H1 (cell line): ENCODE measurements at regions not wholly inside any gene's neighbourhood (a gene's known extent, or its start where the extent isn't known, plus 50 kb on each side); places are given as distances from the start of the nearest gene placed in this dataset.

ENCODE experiments used
- CTCF ChIA-PET: fragments of 300-600 bp; sonication (Branson Sonifier 250); formaldehyde crosslinking; loops from one replicate; lab custom pipeline; 2021; ENCODE audit not compliant: partially characterized antibody; lab: Charles Lee
- POLR2A ChIA-PET: fragments of 300-600 bp; sonication (Branson Sonifier 250); formaldehyde crosslinking; loops from one replicate; lab custom pipeline; 2021; ENCODE audit warnings: inconsistent platforms; ENCODE audit not compliant: partially characterized antibody; lab: Charles Lee
- DNase-seq, 2 experiments: peaks; one replicate each; pipeline versions ENCODE4 v3.0.0 to v3.0.0-alpha.2; 2010 to 2022; ENCODE audit warnings: low spot score in 2 of 2, low read depth in 1 of 2, mixed read lengths in 1 of 2
- FAIRE-seq: peaks from 2 replicates; lab custom pipeline; 2011; peaks lifted over from hg19 to GRCh38; lab: Jason Lieb, UNC
- H2AFZ ChIP-seq: 2 replicates; pipeline ENCODE4 v1.8.1; 2012; ENCODE audit warnings: low read length, inconsistent platforms
- H2AK5ac ChIP-seq: 2 replicates; pipeline ENCODE4 v1.6.1; 2013; ENCODE audit warnings: low read depth, low read length
- H2BK120ac ChIP-seq: replicated peaks from 2 replicates; pipeline ENCODE3; 2013; ENCODE audit warnings: low read depth, low read length, inconsistent platforms
- H2BK12ac ChIP-seq: 2 replicates; pipeline ENCODE4 v1.6.1; 2013; ENCODE audit warnings: low read depth, low read length
- H2BK15ac ChIP-seq: 2 replicates; pipeline ENCODE4 v1.6.1; 2013; ENCODE audit warnings: low read length
- H2BK20ac ChIP-seq: 2 replicates; pipeline ENCODE4 v1.6.1; 2013; ENCODE audit warnings: low read length
- H2BK5ac ChIP-seq: 2 replicates; pipeline ENCODE4 v1.6.1; 2013; ENCODE audit warnings: low read depth, low read length
- H3K14ac ChIP-seq: 2 replicates; pipeline ENCODE4 v1.6.1; 2013; ENCODE audit warnings: inconsistent platforms; ENCODE audit not compliant: insufficient read length
- H3K18ac ChIP-seq: 2 replicates; pipeline ENCODE4 v1.6.1; 2013; ENCODE audit warnings: low read length; ENCODE audit errors: extremely low read depth
- H3K23ac ChIP-seq: 2 replicates; pipeline ENCODE4 v1.6.1; 2013; ENCODE audit warnings: inconsistent platforms; ENCODE audit not compliant: insufficient read length
- H3K23me2 ChIP-seq: 2 replicates; pipeline ENCODE4 v1.6.1; 2013; ENCODE audit warnings: low read depth, low read length
- H3K27ac ChIP-seq: 2 replicates; pipeline ENCODE4 v1.6.1; 2011; ENCODE audit warnings: low read depth, low read length, inconsistent platforms
- H3K27me3 ChIP-seq, 4 experiments: replicated peaks in 1 of 4; 1 replicate in 1 of 4; 2 replicates in 3 of 4; pipeline versions ENCODE4 v1.6.1 to v1.8.1; 2011 to 2013; ENCODE audit warnings: low read length in 3 of 4, mild to moderate bottlenecking in 3 of 4, inconsistent platforms in 2 of 4, mixed read lengths in 2 of 4, moderate library complexity in 1 of 4; ENCODE audit not compliant: control insufficient read depth in 3 of 4, insufficient read depth in 3 of 4; ENCODE audit errors: extremely low read depth in 1 of 4
- H3K36me3 ChIP-seq, 4 experiments: 2 replicates each; pipeline versions ENCODE4 v1.6.1 to v1.8.1; 2011 to 2013; ENCODE audit warnings: mild to moderate bottlenecking in 4 of 4, low read length in 3 of 4, moderate library complexity in 2 of 4, control low read depth in 1 of 4, inconsistent platforms in 1 of 4; ENCODE audit not compliant: insufficient read depth in 4 of 4, control insufficient read depth in 2 of 4
- H3K4ac ChIP-seq: replicated peaks from 2 replicates; pipeline ENCODE3; 2013; ENCODE audit warnings: low read length, low read depth, mixed read lengths, inconsistent platforms; ENCODE audit not compliant: insufficient read length
- H3K4me1 ChIP-seq, 4 experiments: replicated peaks in 1 of 4; 1 replicate in 1 of 4; 2 replicates in 3 of 4; pipeline versions ENCODE4 v1.6.1 to v1.8.1; 2011 to 2013; ENCODE audit warnings: low read length in 3 of 4, inconsistent platforms in 2 of 4, mixed read lengths in 1 of 4; ENCODE audit not compliant: insufficient read depth in 4 of 4, control insufficient read depth in 3 of 4
- H3K4me2 ChIP-seq, 2 experiments: 2 replicates each; pipeline versions ENCODE4 v1.6.1 to v1.8.1; 2011 to 2013; ENCODE audit warnings: low read depth in 2 of 2, low read length in 2 of 2, control low read depth in 1 of 2, inconsistent platforms in 1 of 2, mild to moderate bottlenecking in 1 of 2; ENCODE audit not compliant: insufficient read depth in 1 of 2
- H3K4me3 ChIP-seq, 4 experiments: fragments of 200-600, 300-600 bp in 1 of 4; sonication (generic), shearing (Covaris generic), sonication (Bioruptor Twin) in 1 of 4; 2 replicates each; pipeline versions ENCODE4 v1.5.1 to v1.8.1; 2011 to 2016; ENCODE audit warnings: low read length in 4 of 4, low read depth in 3 of 4, control low read depth in 2 of 4, inconsistent platforms in 2 of 4, mild to moderate bottlenecking in 2 of 4, mixed read lengths in 1 of 4, moderate library complexity in 1 of 4; ENCODE audit not compliant: insufficient read depth in 2 of 4; ENCODE audit errors: extremely low read depth in 1 of 4
- H3K56ac ChIP-seq: replicated peaks from 2 replicates; pipeline ENCODE3; 2013; ENCODE audit warnings: low read depth, mild to moderate bottlenecking, mixed read lengths, low read length, inconsistent platforms; ENCODE audit not compliant: insufficient read length
- H3K79me1 ChIP-seq: 2 replicates; pipeline ENCODE4 v1.6.1; 2013; ENCODE audit warnings: low read depth, low read length, control low read depth
- H3K79me2 ChIP-seq, 2 experiments: 2 replicates each; pipeline versions ENCODE4 v1.6.1 to v1.8.1; 2012 to 2013; ENCODE audit warnings: low read length in 2 of 2, mild to moderate bottlenecking in 2 of 2, inconsistent platforms in 1 of 2; ENCODE audit not compliant: insufficient read depth in 2 of 2, control insufficient read depth in 1 of 2
- H3K9ac ChIP-seq, 4 experiments: replicated peaks in 1 of 4; 1 replicate in 1 of 4; 2 replicates in 3 of 4; pipeline versions ENCODE4 v1.6.1 to v1.8.1; 2011 to 2013; ENCODE audit warnings: low read depth in 3 of 4, low read length in 3 of 4, control low read depth in 2 of 4, mild to moderate bottlenecking in 2 of 4, moderate library complexity in 2 of 4, inconsistent platforms in 1 of 4; ENCODE audit errors: extremely low read depth in 1 of 4
- H3K9me3 ChIP-seq, 2 experiments: 2 replicates each; pipeline versions ENCODE4 v1.6.1 to v1.8.1; 2012 to 2013; ENCODE audit warnings: mild to moderate bottlenecking in 2 of 2, moderate library complexity in 2 of 2, control low read depth in 1 of 2, inconsistent platforms in 1 of 2, low read depth in 1 of 2, low read length in 1 of 2, mixed read lengths in 1 of 2; ENCODE audit not compliant: insufficient read depth in 2 of 2
- H4K20me1 ChIP-seq, 2 experiments: replicated peaks in 1 of 2; 2 replicates each; pipeline versions ENCODE3 to v1.8.1; 2011 to 2013; ENCODE audit warnings: inconsistent platforms in 2 of 2, low read length in 2 of 2, mild to moderate bottlenecking in 1 of 2; ENCODE audit not compliant: insufficient read depth in 2 of 2, control insufficient read depth in 1 of 2
- H4K5ac ChIP-seq: 2 replicates; pipeline ENCODE4 v1.6.1; 2013; ENCODE audit warnings: low read length, low read depth, mixed read lengths, inconsistent platforms; ENCODE audit not compliant: insufficient read length
- H4K8ac ChIP-seq: 2 replicates; pipeline ENCODE4 v1.8.0; 2013; ENCODE audit warnings: mild to moderate bottlenecking, moderate library complexity, low read length, inconsistent platforms; ENCODE audit not compliant: insufficient read depth; ENCODE audit errors: extremely low read depth
- H4K91ac ChIP-seq: replicated peaks from 2 replicates; pipeline ENCODE3; 2013; ENCODE audit warnings: low read length, mixed read lengths, inconsistent platforms; ENCODE audit not compliant: insufficient read length
- ATF3 ChIP-seq: IDR thresholded peaks from 2 replicates; pipeline ENCODE4 v1.6.1; 2011; ENCODE audit warnings: low read depth, mild to moderate bottlenecking, low read length; ENCODE audit not compliant: insufficient read depth
- CBX8 ChIP-seq: fragments of 300-800, 300-1000 bp; sonication (generic); IDR thresholded peaks from 2 replicates; pipeline ENCODE4 v1.7.1; 2016; ENCODE audit warnings: low read depth, low read length, borderline replicate concordance
- RFX5 ChIP-seq: IDR thresholded peaks from 2 replicates; pipeline ENCODE4 v1.6.1; 2011; ENCODE audit warnings: low read depth, low read length, improper control_type of control experiment, borderline replicate concordance
- SAP30 ChIP-seq: fragments of 300-600 bp; sonication (generic); IDR thresholded peaks from 2 replicates; pipeline ENCODE4 v1.7.1; 2012; ENCODE audit warnings: low read length, moderate library complexity, mild to moderate bottlenecking, inconsistent platforms; ENCODE audit not compliant: insufficient read depth, insufficient replicate concordance
- SIRT6 ChIP-seq: IDR thresholded peaks from one replicate; pipeline ENCODE4 v1.7.1; 2012; ENCODE audit warnings: low read length, inconsistent platforms
- USF2 ChIP-seq: IDR thresholded peaks from 2 replicates; pipeline ENCODE4 v1.6.1; 2011; ENCODE audit warnings: low read length, improper control_type of control experiment
- WGBS, 2 experiments: shearing (Covaris generic) in 1 of 2; methylation state at CpG; one replicate each; pipeline versions ENCODE4 v1.1.6 to v1.1.7; 2013 to 2015; ENCODE audit warnings: low lambda C conversion rate in 2 of 2, mixed read lengths in 2 of 2, inconsistent platforms in 1 of 2, low coverage in 1 of 2, missing lambda C conversion rate in 1 of 2; ENCODE audit not compliant: insufficient replicate concordance in 2 of 2, insufficient coverage in 1 of 2, insufficient read length in 1 of 2; ENCODE audit errors: extremely low coverage in 1 of 2, missing lambda C conversion rate in 1 of 2; 5-methylcytosine and 5-hydroxymethylcytosine counted together

DNA sequence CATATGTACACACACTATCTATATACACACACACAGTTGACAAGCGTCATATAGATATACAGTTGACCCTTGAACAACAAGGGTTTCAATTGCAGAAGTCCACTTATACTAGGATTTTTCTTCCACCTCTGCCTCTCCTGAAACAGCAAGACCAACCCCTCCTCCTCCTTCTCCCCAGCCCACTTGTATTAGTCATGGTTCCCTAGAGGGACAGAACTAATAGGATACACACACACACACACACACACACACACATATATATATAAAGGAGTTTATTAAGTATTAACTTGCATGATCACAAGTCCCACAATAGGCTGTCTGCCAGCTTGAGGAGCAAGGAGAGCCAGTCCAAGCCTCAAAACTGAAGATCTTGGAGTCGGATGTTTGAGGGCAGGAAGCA is 92.9 kb downstream of the DHCR7 start:
- ChIA-PET POLR2A (no interaction called here), CTCF (interaction anchor here (0.7 to 1.6 kb wide), 3 partner anchors 12 to 268 kb away, joined by 3 read pairs; no protein-coding TSS in a partner anchor)
- no peaks in the 10 kb centered on the region for H3K36me3 ChIP-seq
- H2BK12ac ChIP-seq, result no peak overlapping the region
- H3K56ac ChIP-seq, result no peak overlapping the region
- no peak overlapping the region for H3K9ac ChIP-seq
- no peak overlapping the region for H2BK15ac ChIP-seq
- H3K4me2 ChIP-seq, result no peak overlapping the region
- TF ChIP-seq SIRT6 (no peak), RFX5 (no peak), ATF3 (no peak), SAP30 (no peak), CBX8 (no peak), USF2 (no peak)
- no peak overlapping the region for H2AFZ ChIP-seq
- H3K27ac ChIP-seq, result no peak overlapping the region
- H3K4me3 ChIP-seq, result no peak overlapping the region
- H3K23ac ChIP-seq, result no peak overlapping the region
- no peaks in the 10 kb centered on the region for H3K9me3 ChIP-seq
- 93% methylated on average over 2 of the region's 2 CpGs; no CpG with 5 or more reads in 1 of the 2 experiments for WGBS, 2 experiments
- no peaks in the 10 kb centered on the region for H3K4me1 ChIP-seq
- no peak overlapping the region for H4K91ac ChIP-seq
- no peak overlapping the region for H3K14ac ChIP-seq
- peaks cover 0 to 1% (median 0%) of the 10 kb centered on the region in 4 experiments; a peak in 2 of 7 replicates for H3K27me3 ChIP-seq
- H2BK120ac ChIP-seq, result no peak overlapping the region
- H2BK20ac ChIP-seq, result no peak overlapping the region
- no peak overlapping the region for H4K5ac ChIP-seq
- DNase-seq (no peak), FAIRE-seq (no peak)
- H3K79me1 ChIP-seq, result no peaks in the 10 kb centered on the region
- H3K79me2 ChIP-seq, result no peaks in the 10 kb centered on the region
- H2BK5ac ChIP-seq, result no peak overlapping the region
- no peak overlapping the region for H3K4ac ChIP-seq
- H3K18ac ChIP-seq, result no peak overlapping the region
- no peak overlapping the region for H2AK5ac ChIP-seq
- no peak overlapping the region for H4K8ac ChIP-seq
- H3K23me2 ChIP-seq, result no peaks in the 10 kb centered on the region; the same call in 1 of the 2 replicates
- no peaks in the 10 kb centered on the region for H4K20me1 ChIP-seq
